ENCODE measurements at regions not wholly inside any gene's neighbourhood (a gene's known extent, or its start where the extent isn't known, plus 50 kb on each side); places are given as distances from the start of the nearest gene placed in this dataset.

GRCh38 chr5:167241436-167242067 is 1049.9 kb upstream of the WWC1 start:
- Mint-ChIP-seq H3K27ac (no peak overlapping the region), H3K27me3 (no peaks in the 10 kb centered on the region), H3K4me3 (no peak overlapping the region), H3K4me1 (ENCODE audit: low read depth) (no peaks in the 10 kb centered on the region), H3K9me3 (no peaks in the 10 kb centered on the region), H3K36me3 (ENCODE audit: low read depth) (no peaks in the 10 kb centered on the region)
- intact Hi-C loops (cut with micrococcal nuclease), result no loop called here

GRCh38 chr5:167242701-167243100 is 1048.7 kb upstream of the WWC1 start:
- Mint-ChIP-seq H3K4me1 (ENCODE audit: low read depth) (no peaks in the 10 kb centered on the region), H3K27ac (no peak overlapping the region), H3K36me3 (ENCODE audit: low read depth) (no peaks in the 10 kb centered on the region), H3K27me3 (no peaks in the 10 kb centered on the region), H3K9me3 (no peaks in the 10 kb centered on the region), H3K4me3 (no peak overlapping the region)
- intact Hi-C loops (cut with micrococcal nuclease), result no loop called here

GRCh38 chr5:167243463-167243862 is 1048.0 kb upstream of the WWC1 start:
- H3K27ac Mint-ChIP-seq, result no peak overlapping the region
- no peaks in the 10 kb centered on the region for H3K9me3 Mint-ChIP-seq
- H3K36me3 Mint-ChIP-seq (ENCODE audit: low read depth), result no peaks in the 10 kb centered on the region
- no peaks in the 10 kb centered on the region for H3K4me1 Mint-ChIP-seq (ENCODE audit: low read depth)
- no peak overlapping the region for H3K4me3 Mint-ChIP-seq
- intact Hi-C loops (cut with micrococcal nuclease), result no loop called here
- no peaks in the 10 kb centered on the region for H3K27me3 Mint-ChIP-seq

GRCh38 chr5:167244583-167244982 is 1046.9 kb upstream of the WWC1 start:
- Mint-ChIP-seq H3K27me3 (no peaks in the 10 kb centered on the region), H3K4me3 (no peak overlapping the region), H3K9me3 (no peaks in the 10 kb centered on the region), H3K36me3 (ENCODE audit: low read depth) (no peaks in the 10 kb centered on the region), H3K4me1 (ENCODE audit: low read depth) (no peaks in the 10 kb centered on the region), H3K27ac (no peak overlapping the region)
- intact Hi-C loops (cut with micrococcal nuclease), result no loop called here

GRCh38 chr5:167245868-167246267 is 1045.6 kb upstream of the WWC1 start:
- Mint-ChIP-seq H3K4me1 (ENCODE audit: low read depth) (no peaks in the 10 kb centered on the region), H3K9me3 (no peaks in the 10 kb centered on the region), H3K27ac (no peak overlapping the region), H3K4me3 (no peak overlapping the region), H3K36me3 (ENCODE audit: low read depth) (no peaks in the 10 kb centered on the region), H3K27me3 (no peaks in the 10 kb centered on the region)
- intact Hi-C loops (cut with micrococcal nuclease), result no loop called here

GRCh38 chr5:167247816-167248215 is 1043.6 kb upstream of the WWC1 start:
- H3K36me3 Mint-ChIP-seq (ENCODE audit: low read depth), result no peaks in the 10 kb centered on the region
- no peak overlapping the region for H3K27ac Mint-ChIP-seq
- H3K4me3 Mint-ChIP-seq, result no peak overlapping the region
- intact Hi-C loops (cut with micrococcal nuclease), result no loop called here
- H3K27me3 Mint-ChIP-seq, result no peaks in the 10 kb centered on the region
- no peaks in the 10 kb centered on the region for H3K4me1 Mint-ChIP-seq (ENCODE audit: low read depth)
- H3K9me3 Mint-ChIP-seq, result no peaks in the 10 kb centered on the region

- H3K9me3 Mint-ChIP-seq, result no peaks in the 10 kb centered on the region
- H3K36me3 Mint-ChIP-seq (ENCODE audit: low read depth), result no peaks in the 10 kb centered on the region
- no peak overlapping the region for H3K4me3 Mint-ChIP-seq
- H3K4me1 Mint-ChIP-seq (ENCODE audit: low read depth), result no peaks in the 10 kb centered on the region
- no peak overlapping the region for H3K27ac Mint-ChIP-seq
- intact Hi-C loops (cut with micrococcal nuclease), result no loop called here
- H3K27me3 Mint-ChIP-seq, result no peaks in the 10 kb centered on the region
Measured at GRCh38 chr5:167248257-167248656, 1043.2 kb upstream of the WWC1 start.

GRCh38 chr5:167250996-167251395 is 1040.4 kb upstream of the WWC1 start:
- no peak overlapping the region for H3K27ac Mint-ChIP-seq
- H3K4me3 Mint-ChIP-seq, result no peak overlapping the region
- no peaks in the 10 kb centered on the region for H3K36me3 Mint-ChIP-seq (ENCODE audit: low read depth)
- no peaks in the 10 kb centered on the region for H3K27me3 Mint-ChIP-seq
- no peaks in the 10 kb centered on the region for H3K4me1 Mint-ChIP-seq (ENCODE audit: low read depth)
- H3K9me3 Mint-ChIP-seq, result no peaks in the 10 kb centered on the region
- intact Hi-C loops (cut with micrococcal nuclease), result no loop called here

- intact Hi-C loops (cut with micrococcal nuclease), result no loop called here
- H3K27me3 Mint-ChIP-seq, result no peaks in the 10 kb centered on the region
- H3K27ac Mint-ChIP-seq, result no peak overlapping the region
- H3K4me1 Mint-ChIP-seq (ENCODE audit: low read depth), result no peaks in the 10 kb centered on the region
- no peaks in the 10 kb centered on the region for H3K36me3 Mint-ChIP-seq (ENCODE audit: low read depth)
- H3K9me3 Mint-ChIP-seq, result no peaks in the 10 kb centered on the region
- H3K4me3 Mint-ChIP-seq, result no peak overlapping the region
Measured at GRCh38 chr5:167254132-167254531, 1037.3 kb upstream of the WWC1 start.

GRCh38 chr5:167255926-167256325 is 1035.5 kb upstream of the WWC1 start:
- H3K4me3 Mint-ChIP-seq, result no peak overlapping the region
- no peaks in the 10 kb centered on the region for H3K36me3 Mint-ChIP-seq (ENCODE audit: low read depth)
- H3K27me3 Mint-ChIP-seq, result no peaks in the 10 kb centered on the region
- H3K4me1 Mint-ChIP-seq (ENCODE audit: low read depth), result no peaks in the 10 kb centered on the region
- no peaks in the 10 kb centered on the region for H3K9me3 Mint-ChIP-seq
- intact Hi-C loops (cut with micrococcal nuclease), result no loop called here
- no peak overlapping the region for H3K27ac Mint-ChIP-seq

GRCh38 chr5:167259806-167260205 is 1031.6 kb upstream of the WWC1 start:
- H3K9me3 Mint-ChIP-seq, result no peaks in the 10 kb centered on the region
- H3K27ac Mint-ChIP-seq, result no peak overlapping the region
- H3K27me3 Mint-ChIP-seq, result no peaks in the 10 kb centered on the region
- no peaks in the 10 kb centered on the region for H3K36me3 Mint-ChIP-seq (ENCODE audit: low read depth)
- intact Hi-C loops (cut with micrococcal nuclease), result no loop called here
- no peak overlapping the region for H3K4me3 Mint-ChIP-seq
- no peaks in the 10 kb centered on the region for H3K4me1 Mint-ChIP-seq (ENCODE audit: low read depth)

GRCh38 chr5:167261309-167262100 is 1029.9 kb upstream of the WWC1 start:
- no peaks in the 10 kb centered on the region for H3K4me1 Mint-ChIP-seq (ENCODE audit: low read depth)
- no peaks in the 10 kb centered on the region for H3K9me3 Mint-ChIP-seq
- no peaks in the 10 kb centered on the region for H3K36me3 Mint-ChIP-seq (ENCODE audit: low read depth)
- no peak overlapping the region for H3K27ac Mint-ChIP-seq
- intact Hi-C loops (cut with micrococcal nuclease), result no loop called here
- H3K27me3 Mint-ChIP-seq, result no peaks in the 10 kb centered on the region
- H3K4me3 Mint-ChIP-seq, result no peak overlapping the region

GRCh38 chr5:167263185-167263584 is 1028.3 kb upstream of the WWC1 start:
- H3K4me3 Mint-ChIP-seq, result no peak overlapping the region
- no peaks in the 10 kb centered on the region for H3K4me1 Mint-ChIP-seq (ENCODE audit: low read depth)
- no peaks in the 10 kb centered on the region for H3K27me3 Mint-ChIP-seq
- H3K36me3 Mint-ChIP-seq (ENCODE audit: low read depth), result no peaks in the 10 kb centered on the region
- no peaks in the 10 kb centered on the region for H3K9me3 Mint-ChIP-seq
- no peak overlapping the region for H3K27ac Mint-ChIP-seq
- intact Hi-C loops (cut with micrococcal nuclease), result no loop called here

GRCh38 chr5:167264348-167264747 is 1027.1 kb upstream of the WWC1 start:
- intact Hi-C loops (cut with micrococcal nuclease), result no loop called here
- no peaks in the 10 kb centered on the region for H3K4me1 Mint-ChIP-seq (ENCODE audit: low read depth)
- H3K9me3 Mint-ChIP-seq, result no peaks in the 10 kb centered on the region
- no peaks in the 10 kb centered on the region for H3K36me3 Mint-ChIP-seq (ENCODE audit: low read depth)
- H3K27me3 Mint-ChIP-seq, result no peaks in the 10 kb centered on the region
- H3K4me3 Mint-ChIP-seq, result no peak overlapping the region
- H3K27ac Mint-ChIP-seq, result no peak overlapping the region

- intact Hi-C loops (cut with micrococcal nuclease), result no loop called here
- H3K9me3 Mint-ChIP-seq, result no peaks in the 10 kb centered on the region
- H3K4me1 Mint-ChIP-seq (ENCODE audit: low read depth), result no peaks in the 10 kb centered on the region
- H3K27ac Mint-ChIP-seq, result no peak overlapping the region
- H3K36me3 Mint-ChIP-seq (ENCODE audit: low read depth), result no peaks in the 10 kb centered on the region
- no peak overlapping the region for H3K4me3 Mint-ChIP-seq
- no peaks in the 10 kb centered on the region for H3K27me3 Mint-ChIP-seq
Measured at GRCh38 chr5:167268337-167268736, 1023.1 kb upstream of the WWC1 start.

Data from dendritic cell treated with granulocyte-macrophage colony-stimulating factor and Interleukin-4, amounts not matched to agents 40 ng/mL and 50 ng/mL, for 4 days (primary cell).